Neural cell (in vitro differentiated cells): ENCODE measurements at regions not wholly inside any gene's neighbourhood (a gene's known extent, or its start where the extent isn't known, plus 50 kb on each side); places are given as distances from the start of the nearest gene placed in this dataset.

Experiments
- CTCF ChIP-seq: fragments of 450-650 bp; IDR thresholded peaks from 2 replicates; pipeline ENCODE4 v1.5.1; 2014; ENCODE audit warnings: antibody characterized with exemption, mild to moderate bottlenecking, moderate library complexity; ENCODE audit not compliant: poor library complexity, severe bottlenecking
- EP300 ChIP-seq: fragments of 450-650 bp; conservative IDR thresholded peaks from 2 replicates; pipeline ENCODE4 v1.6.1; 2014; ENCODE audit warnings: antibody characterized with exemption, mild to moderate bottlenecking, moderate library complexity; ENCODE audit not compliant: poor library complexity, severe bottlenecking
- EZH2 ChIP-seq: fragments of 200-600, 300-800 bp; shearing (Covaris generic), sonication (generic); IDR thresholded peaks from 2 replicates; pipeline ENCODE4 v1.6.1; 2014; ENCODE audit warnings: antibody characterized with exemption, low read length, borderline replicate concordance, mild to moderate bottlenecking; ENCODE audit not compliant: insufficient read depth, poor library complexity, severe bottlenecking
- MXI1 ChIP-seq: fragments of 450-650 bp; conservative IDR thresholded peaks from 2 replicates; pipeline ENCODE4 v1.6.1; 2014; ENCODE audit warnings: antibody characterized with exemption, mild to moderate bottlenecking; ENCODE audit not compliant: poor library complexity, severe bottlenecking
- POLR2AphosphoS5 ChIP-seq: IDR thresholded peaks from 2 replicates; pipeline ENCODE4 v1.6.1; 2012
- RAD21 ChIP-seq: fragments of 450-650 bp; conservative IDR thresholded peaks from 2 replicates; pipeline ENCODE4 v1.6.1; 2014; ENCODE audit warnings: antibody characterized with exemption, mild to moderate bottlenecking, moderate library complexity
- REST ChIP-seq: IDR thresholded peaks from 2 replicates; pipeline ENCODE4 v1.6.1; 2012; ENCODE audit warnings: borderline replicate concordance
- SMC3 ChIP-seq: fragments of 450-650 bp; conservative IDR thresholded peaks from 2 replicates; pipeline ENCODE4 v1.6.1; 2014; ENCODE audit warnings: antibody characterized with exemption, mild to moderate bottlenecking, moderate library complexity; ENCODE audit not compliant: poor library complexity
- TAF1 ChIP-seq: IDR thresholded peaks from 2 replicates; pipeline ENCODE4 v1.6.1; 2012; ENCODE audit warnings: low read depth

GRCh38 chr9:81122749-81123148, 566.6 kb downstream of the TLE1 start:
- TF ChIP-seq RAD21 (no peak), REST (no peak), EZH2 (no peak), CTCF (no peak), TAF1 (no peak), POLR2AphosphoS5 (no peak), EP300 (no peak), MXI1 (no peak), SMC3 (no peak)
